ENCODE measurements at regions not wholly inside any gene's neighbourhood (a gene's known extent, or its start where the extent isn't known, plus 50 kb on each side); places are given as distances from the start of the nearest gene placed in this dataset.

DNA sequence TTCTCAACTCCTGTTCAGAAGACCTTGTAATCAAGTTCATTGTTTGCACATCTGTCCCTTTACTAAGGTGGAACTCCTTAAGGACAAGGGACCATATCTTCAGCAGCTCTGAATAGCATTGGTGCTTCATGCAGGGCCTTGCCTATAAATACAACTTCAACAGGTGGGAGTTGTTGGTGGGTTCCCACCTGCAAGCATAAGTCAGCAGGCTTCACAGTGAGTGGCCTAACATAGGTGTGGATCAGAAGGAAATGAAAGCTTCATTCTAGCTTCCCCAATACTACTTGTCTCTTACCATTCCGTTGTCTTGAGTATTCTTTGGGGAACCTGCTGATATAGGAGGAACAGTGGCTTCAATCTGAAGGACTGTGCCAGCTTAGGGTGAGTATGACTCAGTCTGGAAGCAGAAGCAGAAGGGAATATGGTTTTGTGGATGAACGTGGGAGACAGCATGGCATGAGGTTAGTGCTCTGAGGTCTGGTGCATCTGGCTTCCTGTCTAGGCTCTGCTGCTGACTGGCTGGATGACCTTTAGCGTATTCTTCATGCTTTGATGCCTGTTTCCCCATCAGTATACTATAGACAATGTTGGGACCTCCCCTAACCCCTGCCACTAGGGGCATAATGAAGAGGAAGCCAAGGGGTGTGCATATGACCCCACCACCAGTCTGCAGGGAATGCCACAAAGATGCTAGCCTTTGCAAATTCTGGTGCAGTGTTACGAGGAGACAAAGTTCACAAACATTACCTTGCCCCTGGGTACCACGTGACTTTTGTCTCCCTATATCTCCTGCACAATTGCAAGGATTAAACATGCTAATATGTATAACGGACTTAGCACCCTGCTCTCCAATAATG lies 192.3 kb downstream of the PALM2AKAP2 start:
- no peak for DNase-seq (ENCODE audit: low read depth in 1 of 2, low spot score in 1 of 2)

- DNase-seq (ENCODE audit: low read depth in 1 of 2, low spot score in 1 of 2) = no peak
Measured at GRCh38 chr9:109973336-109973735, 193.3 kb downstream of the PALM2AKAP2 start.

DNA sequence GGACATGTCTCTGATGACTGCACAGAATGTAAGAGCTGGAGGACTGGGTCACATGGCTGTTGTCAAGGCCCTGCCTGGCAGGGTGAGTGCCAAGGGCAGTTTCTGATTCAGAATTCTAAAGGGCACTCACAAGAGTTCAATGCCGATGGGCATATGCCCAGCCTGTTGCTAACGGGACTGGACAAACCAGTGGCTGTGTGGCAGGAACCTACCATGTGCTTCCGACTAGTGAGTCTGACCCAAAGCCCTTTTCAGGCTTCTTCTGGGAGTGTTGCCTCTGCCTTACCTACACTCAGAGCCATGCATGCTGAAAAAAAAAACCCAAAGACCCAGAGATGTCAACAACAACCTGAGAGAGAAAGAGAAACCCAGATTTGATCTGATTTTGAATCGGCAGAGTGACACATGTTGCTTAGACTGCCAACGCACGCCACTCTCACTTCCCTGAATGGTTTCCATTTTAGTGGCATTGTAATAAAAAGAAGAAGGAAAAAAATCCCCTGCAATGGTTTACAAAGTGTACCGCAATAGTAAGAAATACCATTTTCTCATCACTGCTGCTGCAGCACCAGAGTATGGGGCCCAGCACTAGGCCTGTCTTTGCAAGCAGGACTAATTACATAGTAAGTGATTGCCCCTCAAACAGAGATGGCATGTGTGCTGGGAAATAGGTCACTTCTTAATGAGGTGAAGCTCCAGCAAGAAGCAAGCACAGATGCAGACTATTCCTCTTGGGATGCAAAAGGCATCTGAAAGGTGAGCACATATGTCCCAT lies 194.3 kb downstream of the PALM2AKAP2 start:
- DNase-seq (ENCODE audit: low read depth in 1 of 2, low spot score in 1 of 2) = peak in 1 of 2 donors; percentile 9

DNA sequence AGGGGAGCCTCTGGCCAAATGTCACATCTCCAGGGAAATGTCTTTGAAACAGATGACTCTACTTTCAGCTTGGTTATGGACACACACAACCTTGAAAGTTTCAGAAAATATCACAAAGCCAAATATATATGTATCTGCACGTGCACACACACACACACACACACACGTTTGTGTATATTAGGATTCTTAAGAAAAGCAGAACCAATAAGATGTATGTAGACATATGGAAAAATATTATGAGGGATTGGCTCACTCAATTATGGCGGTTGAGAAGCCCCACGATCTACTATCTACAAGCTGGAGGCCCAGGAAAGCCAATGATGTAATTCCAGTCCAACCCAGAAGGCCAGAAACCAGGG lies 194.9 kb downstream of the PALM2AKAP2 start:
- DNase-seq (ENCODE audit: low read depth in 1 of 2, low spot score in 1 of 2) = no peak

- DNase-seq (ENCODE audit: low read depth in 1 of 2, low spot score in 1 of 2) = no peak
Measured at GRCh38 chr9:109975574-109976295, 195.7 kb downstream of the PALM2AKAP2 start.

DNA sequence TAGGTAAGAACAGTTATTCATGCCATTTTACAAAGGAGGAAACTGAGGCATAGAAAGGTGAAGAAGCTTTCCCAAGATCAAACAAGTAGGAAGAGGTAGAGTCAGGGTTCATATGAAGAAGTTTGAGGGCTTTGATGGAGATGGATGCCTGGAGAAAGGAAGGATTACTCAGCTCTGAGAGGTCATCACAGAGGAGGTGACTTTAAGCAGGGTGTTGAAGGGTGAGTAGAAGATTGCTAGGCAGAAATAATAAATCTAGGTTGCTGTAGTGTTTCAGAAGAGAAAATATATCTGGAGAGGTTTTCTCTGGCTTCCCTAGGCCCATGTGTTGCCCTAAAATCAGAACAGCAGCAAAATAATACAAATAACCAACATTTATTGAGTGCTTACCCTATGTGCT lies 196.3 kb downstream of the PALM2AKAP2 start:
- no peak for DNase-seq (ENCODE audit: low read depth in 1 of 2, low spot score in 1 of 2)

- no peak for DNase-seq (ENCODE audit: low read depth in 1 of 2, low spot score in 1 of 2)
Measured at GRCh38 chr9:109977521-109977920, 197.5 kb downstream of the PALM2AKAP2 start.

- DNase-seq (ENCODE audit: low read depth in 1 of 2, low spot score in 1 of 2) = no peak
Measured at GRCh38 chr9:109981091-109981490, 201.1 kb downstream of the PALM2AKAP2 start.

- no peak for DNase-seq (ENCODE audit: low read depth in 1 of 2, low spot score in 1 of 2)
Measured at GRCh38 chr9:109986521-109986991, 206.6 kb downstream of the PALM2AKAP2 start.

- no peak for DNase-seq (ENCODE audit: low read depth in 1 of 2, low spot score in 1 of 2)
Measured at GRCh38 chr9:109989296-109989695, 209.3 kb downstream of the PALM2AKAP2 start.

- DNase-seq (ENCODE audit: low read depth in 1 of 2, low spot score in 1 of 2) = no peak
Measured at GRCh38 chr9:109990541-109990940, 210.5 kb downstream of the PALM2AKAP2 start.

DNA sequence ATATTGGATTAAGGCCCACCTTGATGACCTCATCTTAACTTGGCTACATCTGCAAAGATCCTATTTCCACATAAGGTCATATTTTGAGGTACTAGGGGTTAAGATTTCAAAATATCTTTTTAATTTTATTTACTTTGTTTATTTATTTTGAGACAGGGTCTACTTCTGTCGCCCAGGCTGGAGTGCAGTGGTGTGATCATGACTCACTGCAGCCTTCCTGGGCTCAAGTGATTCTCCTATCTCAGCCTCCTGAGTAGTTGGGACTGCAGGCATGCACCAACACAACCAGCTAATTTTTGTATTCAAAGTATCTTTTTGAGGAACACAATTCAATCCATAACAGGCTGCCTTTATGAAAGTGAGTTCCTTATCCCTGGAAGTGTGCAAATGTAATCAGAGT lies 212.3 kb downstream of the PALM2AKAP2 start:
- DNase-seq (ENCODE audit: low read depth in 1 of 2, low spot score in 1 of 2) = no peak

GRCh38 chr9:109993250-109993978 lies 213.4 kb downstream of the PALM2AKAP2 start:
- no peak for DNase-seq (ENCODE audit: low read depth in 1 of 2, low spot score in 1 of 2)

DNA sequence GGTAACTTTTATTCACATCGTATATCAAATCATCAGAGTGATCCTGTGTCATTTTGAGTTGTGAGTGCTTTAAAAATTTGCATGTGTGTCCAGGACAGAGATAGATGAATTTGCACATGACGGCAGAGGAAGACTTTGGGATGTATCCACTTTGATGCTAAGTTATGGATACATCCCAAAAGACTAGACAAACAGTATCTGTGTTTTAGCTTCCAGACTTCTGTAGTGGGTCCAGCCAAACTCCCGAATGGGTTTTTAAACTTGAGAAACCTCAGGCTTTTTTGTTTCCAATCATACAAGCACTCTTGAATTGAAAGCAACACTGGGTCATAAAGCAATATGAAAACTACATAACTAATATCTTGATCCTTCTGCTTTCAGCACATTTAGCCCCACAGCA lies 213.8 kb downstream of the C9orf152 start:
- DNase-seq (ENCODE audit: low read depth in 1 of 2, low spot score in 1 of 2) = no peak

DNA sequence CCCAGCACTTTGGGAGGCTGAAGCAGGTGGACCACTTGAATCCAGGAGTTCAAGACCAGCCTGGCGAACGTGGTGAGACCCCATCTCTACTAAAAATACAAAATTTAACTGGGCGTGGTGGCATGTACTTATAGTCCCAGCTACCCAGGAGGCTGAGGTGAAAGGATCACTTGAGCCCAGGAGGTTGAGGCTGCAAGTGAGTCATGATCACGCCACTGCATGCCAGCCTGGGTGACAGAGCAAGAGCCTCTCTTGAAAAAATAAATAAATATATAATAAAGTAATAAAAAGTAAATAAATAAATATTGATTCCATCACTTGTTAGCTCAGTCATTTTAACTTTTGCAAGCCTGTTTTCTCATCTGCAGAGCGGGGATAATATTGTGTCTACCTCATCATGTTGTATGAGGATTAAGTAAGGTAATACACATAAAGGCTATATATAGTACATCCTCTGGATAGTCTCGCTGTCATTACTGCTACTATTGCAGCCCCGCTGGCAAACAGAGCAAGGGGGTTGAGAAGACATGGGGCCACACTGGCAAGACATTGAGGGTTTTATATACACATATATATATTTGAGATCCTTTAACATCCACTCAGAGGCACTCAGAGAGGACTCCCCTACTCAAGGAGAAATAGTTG lies 210.9 kb downstream of the C9orf152 start:
- DNase-seq (ENCODE audit: low read depth in 1 of 2, low spot score in 1 of 2) = no peak

DNA sequence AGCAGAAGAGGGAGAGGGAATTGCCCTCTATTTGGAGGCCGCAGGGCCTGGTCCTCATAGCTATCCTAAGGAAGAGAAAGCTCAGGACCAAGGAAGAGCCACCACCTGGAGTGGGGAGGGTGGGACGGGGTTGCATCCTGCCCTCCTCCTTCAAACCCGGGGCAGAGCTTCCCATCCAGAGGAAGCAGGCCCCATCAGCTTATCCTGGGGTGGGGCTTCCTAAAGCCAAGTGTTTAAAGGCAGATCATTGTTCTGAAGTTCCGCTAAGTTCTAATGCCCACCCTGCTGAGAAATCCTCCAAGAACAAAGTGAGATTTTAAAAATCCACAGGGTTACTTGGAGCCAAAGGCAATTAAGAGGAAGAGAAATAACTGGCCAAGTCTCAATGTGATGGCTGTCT lies 210.3 kb downstream of the C9orf152 start:
- no peak for DNase-seq (ENCODE audit: low read depth in 1 of 2, low spot score in 1 of 2)

DNA sequence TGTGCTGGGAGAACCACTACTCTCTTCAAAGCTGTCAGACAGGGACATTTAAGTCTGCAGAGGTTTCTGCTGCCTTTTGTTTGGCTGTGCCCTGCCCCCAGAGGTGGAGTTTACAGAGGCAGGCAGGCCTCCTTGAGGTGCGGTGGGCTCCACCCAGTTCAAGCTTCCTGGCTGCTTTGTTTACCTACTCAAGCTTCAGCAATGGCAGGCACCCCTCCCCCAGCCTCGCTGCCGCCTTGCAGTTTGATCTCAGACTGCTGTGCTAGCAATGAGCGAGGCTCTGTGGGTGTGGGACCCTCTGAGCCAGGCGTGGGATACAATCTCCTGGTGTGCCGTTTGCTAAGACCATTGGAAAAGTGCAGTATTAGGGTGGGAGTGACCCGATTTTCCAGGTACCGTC lies 202.4 kb downstream of the C9orf152 start:
- DNase-seq (ENCODE audit: low read depth in 1 of 2, low spot score in 1 of 2) = peak in 1 of 2 donors; percentile 11

DNA sequence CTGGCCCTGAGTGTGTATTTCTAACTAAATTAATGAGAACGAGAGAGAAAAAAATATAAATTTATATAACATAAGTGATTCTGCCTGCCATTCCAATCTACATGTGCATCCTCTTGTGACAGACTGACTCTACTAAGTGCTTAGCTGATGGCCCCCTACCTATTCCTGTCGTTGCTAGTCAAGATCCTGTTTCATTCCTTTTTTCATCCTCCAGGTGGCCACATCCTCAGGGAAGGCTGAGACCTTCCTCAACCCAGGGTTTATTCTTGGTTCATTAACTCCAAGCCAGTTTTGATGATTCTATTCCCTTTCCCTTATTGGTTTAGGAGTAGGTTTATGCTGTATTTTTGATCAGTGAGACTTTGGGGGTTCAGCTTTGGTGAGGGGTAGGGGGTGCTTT lies 201.3 kb downstream of the C9orf152 start:
- DNase-seq (ENCODE audit: low read depth in 1 of 2, low spot score in 1 of 2) = no peak

DNA sequence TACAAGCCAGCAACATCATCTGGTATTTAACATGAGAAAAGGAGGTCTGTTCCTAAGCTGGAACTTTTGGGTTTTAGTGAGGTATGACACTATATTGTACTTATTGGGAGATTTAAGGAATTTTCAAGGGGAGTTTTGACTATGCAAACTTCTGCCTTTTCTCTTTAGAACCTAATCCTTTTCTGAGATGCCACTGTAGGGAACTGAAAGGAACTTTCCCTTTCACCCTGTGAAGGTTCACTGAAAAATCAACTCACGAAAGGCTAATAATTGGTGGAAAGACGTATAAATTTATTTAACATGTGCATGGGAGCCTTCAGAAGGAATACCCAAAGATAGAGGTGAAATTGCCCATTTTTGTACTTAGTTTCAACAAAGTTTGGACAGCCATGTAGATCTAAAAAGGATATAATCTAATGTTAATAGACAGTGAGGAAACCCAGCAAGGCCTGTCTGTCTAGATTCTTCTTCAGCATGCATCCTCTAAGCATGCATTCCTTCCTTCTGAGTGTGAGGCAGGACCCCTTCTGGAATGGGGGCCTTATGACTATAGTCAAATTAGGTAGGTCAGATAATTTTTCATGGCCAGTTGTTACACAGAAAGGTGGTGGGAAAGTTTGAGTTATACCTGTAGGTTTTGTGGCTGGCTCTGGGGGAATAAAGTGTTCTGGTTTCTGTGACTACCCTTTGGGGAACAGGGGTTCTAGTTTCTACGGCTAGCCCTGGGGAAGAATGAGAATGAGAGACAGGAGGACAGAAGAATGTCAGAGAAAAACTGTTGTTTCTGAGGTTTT lies 200.3 kb downstream of the C9orf152 start:
- no peak for DNase-seq (ENCODE audit: low read depth in 1 of 2, low spot score in 1 of 2)

GRCh38 chr9:110008663-110009062 lies 199.3 kb downstream of the C9orf152 start:
- DNase-seq (ENCODE audit: low read depth in 1 of 2, low spot score in 1 of 2) = no peak
